ENCODE measurements at regions not wholly inside any gene's neighbourhood (a gene's known extent, or its start where the extent isn't known, plus 50 kb on each side); places are given as distances from the start of the nearest gene placed in this dataset.
A peak's percentile ranks its signal among the peaks of the same experiment; 100 is the strongest.
"Not testable (repeated sequence)": the region's sequence is repeated elsewhere in the genome, so short reads cannot be mapped to it uniquely, and the experiment has no call there.

DNA sequence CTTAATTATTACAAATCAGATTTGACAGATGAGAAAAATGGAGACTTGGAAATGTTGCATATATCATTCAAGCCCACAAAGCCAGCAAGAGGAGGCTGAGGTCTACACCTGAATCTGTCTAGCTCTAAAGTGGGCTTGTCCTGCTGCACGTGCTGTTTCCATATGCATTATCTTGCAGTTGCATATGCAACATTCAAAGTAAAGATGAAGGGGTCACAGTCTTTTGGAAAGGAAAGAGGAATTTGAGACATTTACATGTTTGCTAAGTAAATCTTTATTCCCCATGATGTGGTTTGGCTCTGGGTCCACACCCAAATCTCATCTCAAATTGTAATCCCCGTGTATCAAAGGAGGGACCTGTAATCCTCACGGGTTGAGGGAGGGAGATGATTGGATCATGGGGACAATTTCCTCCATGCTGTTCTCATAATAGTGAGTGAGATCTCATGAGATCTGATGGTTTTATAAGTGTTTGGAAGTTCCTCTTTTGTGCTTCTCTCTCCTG lies 98.3 kb downstream of the BACH1 start:
- no peak for DNase-seq (ENCODE audit: low read depth in 2 of 2)

DNA sequence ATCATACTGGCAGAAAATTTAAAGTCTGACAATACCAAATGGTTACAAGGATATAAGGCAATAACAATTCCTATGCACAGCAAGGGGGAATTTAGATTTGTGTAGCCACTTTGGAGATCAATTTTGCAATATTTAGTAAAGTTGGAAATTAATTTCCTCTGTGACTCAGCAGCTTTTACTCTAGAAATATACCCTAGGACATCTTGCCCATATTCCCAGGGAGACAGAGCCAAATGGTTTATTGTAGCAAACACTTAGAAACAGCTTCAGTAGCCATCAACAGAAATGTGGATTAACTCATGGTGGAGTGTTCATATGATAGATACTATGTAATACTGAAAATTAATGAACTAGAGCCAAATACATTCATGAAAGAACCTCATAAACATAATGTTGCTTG lies 104.6 kb downstream of the BACH1 start:
- DNase-seq (ENCODE audit: low read depth in 2 of 2) = no peak

DNA sequence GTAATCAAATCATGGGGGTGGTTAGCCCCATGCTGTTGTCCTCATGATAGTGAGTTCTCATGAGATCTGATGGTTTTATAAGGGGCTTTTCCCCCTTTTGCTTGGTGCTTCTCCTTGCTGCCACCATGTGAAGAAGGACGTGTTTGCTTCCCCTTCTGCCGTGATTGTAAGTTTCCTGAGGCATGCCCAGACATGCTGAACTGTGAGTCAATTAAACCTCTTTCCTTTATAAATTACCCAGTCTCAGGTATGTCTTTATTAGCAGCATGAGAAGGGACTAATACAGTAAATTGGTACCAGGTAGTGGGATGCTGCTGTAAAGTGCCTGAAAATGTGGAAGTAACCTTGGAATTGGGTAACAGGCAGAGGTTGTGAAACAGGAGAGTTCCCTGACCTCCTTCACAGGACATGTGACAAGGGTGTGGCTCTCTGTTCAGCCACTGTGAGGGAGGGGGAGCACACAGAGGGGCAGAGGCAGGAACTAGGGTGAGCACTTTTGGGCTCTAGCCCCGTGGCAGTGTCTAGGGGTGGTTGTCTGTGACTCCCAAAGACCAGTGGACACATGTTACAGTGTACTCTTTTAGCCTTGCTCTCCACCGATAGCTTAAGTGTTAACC lies 105.3 kb downstream of the BACH1 start:
- no peak for DNase-seq (ENCODE audit: low read depth in 2 of 2)

DNA sequence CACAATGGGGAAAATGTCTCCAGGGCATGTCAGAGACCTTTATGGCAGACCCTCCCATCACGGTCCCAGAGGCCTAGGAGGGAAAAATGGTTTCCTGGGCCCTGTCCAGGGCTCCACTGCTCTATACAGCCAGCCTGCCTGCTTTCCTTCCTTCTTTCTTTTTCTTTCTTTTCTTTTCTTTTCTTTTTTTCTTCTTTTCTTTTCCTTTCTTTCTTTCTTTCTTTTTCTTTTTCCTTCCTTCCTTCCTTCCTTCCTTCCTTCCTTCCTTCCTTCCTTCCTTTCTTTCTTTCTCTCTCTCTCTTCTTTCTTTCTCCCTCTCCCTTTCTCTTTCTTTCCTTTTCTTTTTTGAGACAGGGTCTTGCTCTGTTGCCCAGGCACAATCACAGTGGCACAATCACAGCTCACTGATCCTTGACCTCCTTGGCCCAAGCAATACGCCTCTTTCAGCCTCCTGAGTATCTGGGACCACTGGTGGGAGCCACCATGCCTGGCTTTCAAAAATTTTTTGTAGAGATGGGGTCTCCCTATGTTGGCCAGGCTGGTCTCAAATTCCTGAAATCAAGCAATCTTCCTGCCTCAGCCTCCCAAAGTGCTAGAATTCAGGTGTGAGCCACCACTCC lies 106.9 kb downstream of the BACH1 start:
- no peak for DNase-seq (ENCODE audit: low read depth in 2 of 2)

DNA sequence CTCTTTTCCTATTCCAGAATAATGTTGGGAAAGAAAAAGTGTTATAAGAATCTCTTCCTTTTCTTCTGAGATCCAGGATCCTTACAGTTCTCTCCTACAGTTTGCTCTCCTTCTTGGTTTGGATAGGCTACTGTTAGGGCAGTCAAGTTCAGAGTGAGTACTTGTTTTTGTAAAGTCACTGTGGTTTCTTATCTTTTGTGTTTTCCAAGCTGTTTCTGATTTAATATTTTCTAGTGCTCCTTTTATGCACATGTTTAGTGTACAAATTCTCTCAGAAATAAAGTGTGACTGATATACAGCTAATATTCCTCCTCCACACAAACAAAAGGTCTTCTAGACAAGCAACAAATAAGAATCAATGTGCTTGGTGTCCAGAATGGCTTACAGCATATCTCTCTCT lies 107.7 kb downstream of the BACH1 start:
- DNase-seq (ENCODE audit: low read depth in 2 of 2) = no peak

DNA sequence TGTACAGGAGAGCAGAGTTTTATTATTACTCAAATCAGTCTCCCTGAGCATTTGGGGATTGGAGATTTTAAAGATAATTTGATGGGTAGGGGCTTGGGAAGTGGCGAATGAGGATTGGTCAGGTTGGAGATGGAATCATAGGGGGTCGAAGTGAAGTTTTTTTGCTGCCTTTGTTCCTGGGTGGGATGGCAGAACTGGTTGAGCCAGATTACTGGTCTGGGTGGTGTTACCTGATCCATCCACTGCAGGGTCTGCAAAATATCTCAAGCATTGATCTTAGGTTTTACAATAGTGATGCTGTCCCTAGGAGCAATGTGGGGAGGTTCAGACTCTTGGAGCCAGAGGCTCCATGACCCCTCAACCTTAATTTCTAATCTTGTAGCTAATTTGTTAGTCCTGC lies 108.8 kb downstream of the BACH1 start:
- no peak for DNase-seq (ENCODE audit: low read depth in 2 of 2)

DNA sequence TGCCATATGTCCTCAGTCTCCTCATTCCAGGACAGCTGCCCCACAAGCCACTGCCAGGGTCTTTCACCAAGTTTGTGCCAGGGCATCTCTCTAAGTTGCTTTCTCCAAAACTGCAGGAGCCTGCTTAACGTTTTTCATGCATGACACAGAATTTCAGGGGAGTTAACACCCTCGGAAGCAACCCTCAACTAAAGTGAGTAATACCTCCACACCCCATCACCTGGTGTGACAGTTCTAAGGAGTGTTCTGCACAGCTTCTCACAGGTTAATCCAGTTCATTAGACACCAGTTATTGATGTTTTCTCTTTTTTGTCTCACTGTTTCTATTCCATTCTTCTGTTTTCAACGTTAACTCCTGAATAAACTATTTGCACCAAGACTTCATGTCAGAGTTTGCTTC lies 115.0 kb downstream of the BACH1 start:
- DNase-seq (ENCODE audit: low read depth in 2 of 2) = no peak

DNA sequence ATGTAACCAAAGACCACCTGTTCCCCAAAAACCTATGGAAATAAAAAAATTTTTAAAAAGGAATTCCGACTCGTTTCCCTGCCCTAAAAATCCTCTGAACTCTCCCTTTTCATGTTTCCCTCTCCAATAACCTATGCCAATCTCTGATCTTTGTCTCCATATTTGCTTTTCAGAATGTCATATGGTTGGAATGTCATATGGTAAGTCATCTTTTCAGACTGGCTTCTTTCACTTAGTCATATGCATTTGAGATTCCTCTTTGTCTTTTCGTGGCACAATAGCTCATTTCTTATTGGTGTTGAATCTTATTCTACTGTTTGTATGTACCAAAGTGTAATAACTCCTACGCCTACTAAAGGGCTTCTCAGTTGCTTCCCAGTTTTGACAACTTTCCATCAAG lies 117.5 kb downstream of the BACH1 start:
- no peak for DNase-seq (ENCODE audit: low read depth in 2 of 2)

DNA sequence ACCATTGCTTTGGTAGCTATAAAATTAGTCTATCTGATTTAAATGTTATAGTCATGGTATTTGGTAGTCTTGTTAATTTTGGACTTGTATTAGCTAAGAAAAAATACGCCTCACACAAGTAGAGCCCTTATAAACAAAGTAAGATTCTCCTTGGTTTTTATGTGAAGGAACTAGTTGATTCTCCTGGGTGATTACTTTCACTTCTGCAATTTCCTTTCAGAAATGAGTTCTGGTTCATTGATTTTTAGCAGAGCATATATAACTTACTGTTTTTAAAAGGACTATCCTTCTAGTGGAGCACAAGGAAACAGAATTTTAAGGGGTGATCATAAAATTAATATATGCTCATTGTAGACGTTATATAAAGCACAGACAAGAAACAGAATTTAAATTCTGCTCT lies 120.1 kb downstream of the BACH1 start:
- no peak for DNase-seq (ENCODE audit: low read depth in 2 of 2)

DNA sequence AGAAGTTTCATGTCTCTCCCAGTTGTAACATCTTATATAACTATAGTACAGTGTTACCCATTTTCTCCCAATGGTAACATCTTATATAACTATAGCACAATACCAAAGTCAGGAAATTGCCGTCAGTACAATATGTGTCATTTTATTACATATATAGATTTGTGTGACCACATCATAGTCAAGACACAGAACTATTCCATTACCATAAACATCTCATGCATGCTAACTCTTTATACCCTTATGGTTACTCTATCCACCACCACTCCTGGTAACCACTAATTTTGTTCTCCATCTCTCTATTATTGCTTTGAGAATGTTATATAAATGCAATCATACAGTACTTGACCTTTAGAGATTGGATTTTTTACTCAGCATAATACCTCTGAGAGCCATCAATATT lies 120.7 kb downstream of the BACH1 start:
- DNase-seq (ENCODE audit: low read depth in 2 of 2) = no peak

DNA sequence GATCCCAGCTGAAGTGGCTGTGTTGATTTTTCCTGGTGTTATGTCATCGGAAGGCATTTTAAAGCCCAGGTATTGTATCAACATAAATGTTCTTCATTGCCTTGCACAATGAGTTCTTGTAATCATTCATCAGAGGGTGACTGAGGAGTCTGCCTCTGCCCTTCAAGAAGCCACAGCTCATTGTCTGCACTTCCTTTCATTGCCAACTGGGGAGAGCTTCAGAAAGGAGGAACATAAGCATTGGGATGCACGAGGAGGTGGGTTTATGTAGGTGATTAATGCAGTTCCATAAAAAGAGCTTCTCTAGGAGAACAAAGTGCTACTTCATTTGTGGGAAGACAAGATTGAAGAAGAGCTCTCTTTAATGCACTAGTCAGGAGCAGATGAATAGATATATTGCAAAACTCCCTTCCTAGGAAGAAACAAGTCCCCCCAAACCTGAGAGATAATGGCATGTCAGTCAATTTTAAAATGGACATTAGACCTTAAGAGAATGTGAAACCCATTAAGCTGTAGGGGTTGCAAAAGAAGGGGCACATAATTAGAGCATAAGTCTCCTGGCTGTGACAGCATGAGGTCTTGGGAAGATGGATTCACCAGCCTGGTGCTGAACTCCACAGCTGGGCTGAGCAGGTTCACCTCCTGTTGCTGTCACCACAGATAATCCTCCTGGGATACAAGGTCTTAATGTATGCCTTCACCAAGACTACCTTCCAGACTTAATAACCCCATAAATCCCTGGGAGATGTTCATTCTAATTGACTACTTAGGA lies 124.6 kb downstream of the BACH1 start:
- no peak for DNase-seq (ENCODE audit: low read depth in 2 of 2)

DNA sequence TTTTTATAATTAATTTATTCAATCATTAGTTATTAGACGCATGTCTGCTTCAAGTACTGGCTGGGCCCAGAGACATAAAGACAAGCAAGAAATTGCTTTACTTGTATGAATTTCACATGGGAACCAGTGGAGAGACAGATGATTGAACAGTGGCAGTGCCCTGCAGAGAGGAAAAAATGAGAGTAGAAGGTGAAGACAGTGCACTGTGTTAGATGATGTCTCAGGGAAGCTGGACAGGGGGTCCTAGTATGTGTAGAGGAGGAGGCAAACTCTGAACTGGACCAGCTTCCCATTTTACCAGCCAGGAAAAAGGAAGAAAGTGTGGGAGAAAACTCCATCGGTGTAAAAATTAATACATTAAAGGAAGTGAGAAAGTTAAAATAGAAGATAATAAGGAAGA lies 126.0 kb downstream of the BACH1 start:
- DNase-seq (ENCODE audit: low read depth in 2 of 2) = no peak

DNA sequence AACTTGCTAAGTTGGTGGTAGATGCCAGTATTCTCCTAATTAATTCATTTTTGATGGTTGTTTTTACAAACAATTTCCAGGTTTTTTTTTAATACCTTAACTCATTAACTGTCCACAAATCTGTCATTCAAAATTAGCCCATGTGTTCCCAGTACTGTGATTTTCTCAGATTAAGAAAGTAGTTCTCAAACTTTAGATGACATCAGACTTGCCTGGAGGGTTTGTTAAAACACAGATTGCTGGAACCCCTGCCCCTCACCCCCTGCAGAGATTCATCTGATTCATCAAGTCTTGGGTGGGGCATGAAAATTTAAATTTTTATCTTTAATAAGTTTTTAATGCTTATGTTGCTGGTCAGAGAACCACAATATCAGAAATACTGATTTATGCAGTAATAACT lies 130.5 kb downstream of the BACH1 start:
- no peak for DNase-seq (ENCODE audit: low read depth in 2 of 2)

DNA sequence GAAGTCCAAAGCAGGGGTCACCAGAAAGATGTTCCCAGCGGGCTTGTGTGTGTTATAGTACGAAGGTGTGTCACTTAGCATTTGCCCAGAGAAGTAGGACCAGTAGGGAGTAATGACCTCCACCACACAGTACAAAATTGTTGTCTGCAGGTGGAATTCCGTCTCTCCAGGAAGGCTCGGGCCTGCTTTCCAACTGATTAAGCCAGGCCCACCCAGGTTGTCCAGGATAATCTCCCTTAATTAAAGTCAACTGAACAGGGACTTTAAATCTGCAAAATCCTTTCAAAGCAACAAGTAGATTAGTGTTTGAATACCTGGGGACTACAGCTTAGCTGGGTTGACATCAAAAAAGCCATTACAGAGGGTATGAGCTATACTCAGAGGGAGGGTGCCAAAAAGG lies 131.3 kb downstream of the BACH1 start:
- DNase-seq (ENCODE audit: low read depth in 2 of 2) = no peak

DNA sequence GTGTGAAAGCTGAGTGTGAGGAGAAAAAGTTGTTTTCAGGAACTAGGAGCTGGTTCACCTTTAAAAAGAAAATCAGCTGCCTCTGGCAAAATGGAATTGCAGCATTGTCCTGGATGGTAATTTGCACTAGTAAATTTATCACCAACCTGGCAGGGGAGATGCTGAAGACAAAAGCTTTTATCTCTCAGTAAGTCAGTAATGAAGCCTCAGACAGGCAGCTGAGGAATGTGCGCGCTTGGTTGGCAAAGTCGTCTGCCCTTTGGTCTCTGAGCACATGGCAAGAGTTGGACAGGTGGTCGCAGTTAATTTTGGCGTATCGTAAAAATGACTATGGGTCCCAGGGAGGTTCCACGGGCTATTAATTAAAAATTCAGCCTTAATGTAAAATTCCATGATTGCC lies 131.9 kb downstream of the BACH1 start:
- no peak for DNase-seq (ENCODE audit: low read depth in 2 of 2)

DNA sequence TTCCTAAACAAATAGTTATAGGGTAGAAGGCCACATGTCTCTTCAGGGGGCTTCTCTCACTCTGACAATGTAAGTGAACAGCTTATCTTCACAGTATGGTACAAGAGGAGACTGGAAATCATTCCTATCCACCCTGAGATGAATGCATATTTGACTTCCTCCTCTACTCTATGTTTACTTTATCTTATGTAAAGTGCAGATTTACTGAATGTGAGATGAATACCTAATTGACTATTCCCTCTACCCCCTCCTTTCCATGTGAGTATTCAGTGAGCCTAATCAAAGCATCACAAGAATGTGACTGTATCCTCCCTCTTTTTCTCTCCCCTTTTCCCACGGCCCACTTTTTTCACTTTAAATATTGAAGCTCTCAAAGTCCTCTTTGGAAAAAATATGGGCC lies 132.5 kb downstream of the BACH1 start:
- DNase-seq (ENCODE audit: low read depth in 2 of 2) = no peak

DNA sequence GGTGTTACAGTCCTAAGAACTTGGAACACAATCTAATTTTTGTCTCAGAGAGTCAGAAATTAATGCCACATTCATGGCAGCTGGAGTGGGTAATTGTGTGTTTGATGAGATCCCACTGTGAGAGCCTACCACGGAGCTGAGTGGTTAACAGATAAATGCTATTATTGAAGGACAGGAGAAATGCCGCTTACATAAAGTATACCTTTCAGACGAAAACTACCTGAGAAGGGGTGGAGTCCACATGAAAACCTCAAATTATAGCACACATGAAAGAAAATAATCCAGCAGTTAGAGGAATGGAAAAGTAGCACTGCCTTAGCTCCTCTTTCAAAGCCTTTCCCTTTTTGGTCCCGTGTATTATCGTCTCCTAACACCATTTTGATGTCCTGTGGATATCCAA lies 133.0 kb downstream of the BACH1 start:
- DNase-seq (ENCODE audit: low read depth in 2 of 2) = no peak

DNA sequence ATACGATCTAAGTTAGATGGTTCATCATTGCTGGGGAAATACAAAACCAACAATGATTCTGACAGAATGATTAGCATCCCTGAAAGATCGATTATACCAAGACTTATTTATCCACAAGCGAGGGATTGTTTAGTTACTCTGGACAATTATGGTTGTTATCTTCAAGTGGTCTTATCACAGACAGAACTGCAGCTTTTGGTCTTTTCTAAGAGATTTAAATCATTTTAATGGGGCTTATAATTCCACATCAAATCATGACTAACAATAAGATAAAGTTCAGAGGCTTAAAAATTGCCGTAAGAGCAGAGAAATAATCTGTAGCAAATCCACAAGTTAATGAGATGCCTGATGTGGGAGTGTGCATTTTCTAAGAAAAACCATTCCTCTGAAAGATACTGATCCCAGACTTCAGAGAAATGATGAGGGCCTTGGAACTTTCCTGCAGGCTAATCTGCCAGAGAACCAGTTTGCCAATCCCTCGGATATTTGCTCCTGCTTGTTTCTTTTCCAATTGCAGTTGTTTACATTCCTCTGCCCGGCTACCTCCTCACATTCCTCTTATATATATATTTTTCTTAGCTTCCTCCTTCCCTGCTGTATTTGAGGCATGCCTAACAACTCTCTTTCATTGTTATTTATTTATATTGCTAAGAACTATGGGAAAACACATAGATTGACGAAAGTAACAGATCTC lies 134.8 kb downstream of the BACH1 start:
- no peak for DNase-seq (ENCODE audit: low read depth in 2 of 2)

DNA sequence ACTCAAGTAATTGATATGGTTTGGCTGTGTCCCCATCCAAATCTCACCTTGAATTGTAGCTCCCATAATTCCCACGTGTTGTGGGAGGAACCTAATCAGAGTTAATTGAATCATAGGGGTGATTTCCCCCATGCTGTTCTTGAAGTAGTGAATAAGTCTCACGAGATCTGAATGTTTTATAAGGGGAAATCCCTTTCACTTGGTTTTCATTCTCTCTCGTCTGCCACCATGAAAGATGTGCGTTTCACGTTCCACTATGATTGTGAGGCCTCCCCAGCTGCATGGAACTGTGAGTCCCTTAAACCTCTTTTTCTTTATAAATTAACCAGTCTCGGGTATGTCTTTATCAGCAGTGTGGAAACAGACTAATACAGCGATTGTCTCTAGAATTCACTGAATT lies 135.4 kb downstream of the BACH1 start:
- DNase-seq (ENCODE audit: low read depth in 2 of 2) = no peak

DNA sequence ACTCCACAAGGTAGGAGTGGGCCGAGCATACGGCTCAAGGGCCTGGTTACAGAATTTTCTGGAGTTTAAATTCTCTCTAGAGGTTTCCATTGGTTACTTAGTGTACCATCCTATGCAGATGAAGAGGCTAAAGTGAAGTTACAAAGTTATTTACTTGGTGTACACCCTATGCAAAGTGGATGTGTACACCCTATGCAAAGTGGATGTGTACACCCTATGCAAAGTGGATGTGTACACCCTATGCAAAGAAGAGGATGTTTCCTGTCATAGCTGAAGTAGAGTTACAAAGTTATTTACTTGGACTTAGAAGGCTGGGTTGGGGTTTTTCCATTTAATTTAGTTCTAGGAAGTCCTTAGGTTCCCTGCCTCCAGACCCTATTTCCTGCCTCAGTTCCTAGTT lies 136.3 kb downstream of the BACH1 start:
- not testable (repeated sequence) for DNase-seq (ENCODE audit: low read depth in 2 of 2)

DNA sequence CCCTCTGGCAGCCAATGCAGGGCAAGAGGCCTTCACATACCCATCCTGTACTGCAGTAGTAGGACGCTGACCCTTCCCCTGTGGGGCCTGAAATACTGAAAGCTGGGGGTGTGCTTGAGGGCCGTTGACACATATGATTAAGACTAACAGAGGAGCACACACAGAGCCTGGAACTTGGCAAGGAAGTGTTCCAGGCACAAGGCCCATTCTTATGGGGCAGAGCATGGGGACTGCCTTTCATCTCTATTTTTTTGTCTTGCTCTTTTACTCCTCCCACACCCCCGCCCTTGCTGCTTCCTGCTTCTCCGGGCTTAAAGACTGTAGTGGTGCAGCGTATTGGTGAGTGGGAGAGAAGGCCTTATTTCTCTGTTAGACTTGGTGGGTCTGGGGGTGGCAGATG lies 137.4 kb downstream of the BACH1 start:
- DNase-seq (ENCODE audit: low read depth in 2 of 2) = peak; percentile 2 to 4

DNA sequence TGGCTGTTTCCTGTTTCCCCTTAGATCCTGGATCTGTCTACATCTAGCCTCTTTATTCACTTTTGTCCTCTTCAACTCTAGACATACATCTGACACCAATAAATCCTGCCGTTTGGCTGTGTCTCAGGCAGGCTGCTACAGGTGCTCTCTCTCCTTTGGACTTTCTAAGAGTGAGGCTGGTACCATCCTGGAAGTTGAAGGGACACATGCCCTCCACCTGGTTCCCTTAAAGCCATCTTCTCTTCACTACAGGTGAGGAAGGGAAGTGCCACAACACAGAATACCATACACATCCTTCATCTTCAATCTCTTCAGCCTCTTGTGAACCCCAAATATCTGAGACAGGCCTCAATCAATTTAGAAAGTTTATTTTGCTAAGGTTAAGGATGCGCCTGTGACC lies 137.9 kb downstream of the BACH1 start:
- no peak for DNase-seq (ENCODE audit: low read depth in 2 of 2)

DNA sequence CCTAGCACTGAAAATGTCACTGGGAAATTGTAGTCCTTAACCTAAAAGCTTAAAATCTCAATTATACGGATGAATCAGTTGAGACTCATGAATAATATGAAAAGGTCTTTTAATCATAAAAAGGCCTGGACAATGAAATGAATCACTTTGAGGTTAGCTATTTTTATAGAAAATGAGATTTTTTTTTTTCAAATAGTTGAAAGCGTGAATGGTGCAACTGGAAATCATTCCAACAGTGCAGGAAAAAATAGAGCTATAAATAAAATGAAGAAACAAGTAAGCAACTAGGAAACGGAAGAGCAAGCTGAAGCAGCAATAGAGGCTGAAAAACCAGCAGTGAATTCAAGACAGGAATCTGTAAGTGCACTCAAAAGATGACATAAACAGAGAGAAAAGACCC lies 142.9 kb downstream of the BACH1 start:
- no peak for DNase-seq (ENCODE audit: low read depth in 2 of 2)
